ENCODE measurements at regions not wholly inside any gene's neighbourhood (a gene's known extent, or its start where the extent isn't known, plus 50 kb on each side); places are given as distances from the start of the nearest gene placed in this dataset.

DNA sequence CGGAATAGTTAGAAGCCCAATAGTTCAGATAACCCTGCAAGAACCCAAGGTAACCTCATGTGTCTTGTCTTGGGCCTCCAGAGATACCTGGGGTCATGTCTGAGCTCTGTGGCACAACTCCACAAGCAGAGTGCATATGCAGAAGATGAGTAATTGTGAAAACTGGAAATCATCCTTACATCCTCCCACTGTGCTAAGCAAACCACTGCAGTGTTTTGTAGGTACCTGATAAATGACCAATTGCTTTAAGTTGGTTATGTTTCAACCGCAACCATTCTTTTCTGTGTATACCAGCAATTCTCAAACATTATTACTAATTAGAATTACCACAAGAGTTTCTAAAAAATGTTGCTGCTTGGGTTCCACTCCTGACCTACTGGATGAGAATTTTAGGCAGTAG, 73.2 kb downstream of the CBLL2 start:
- TF ChIP-seq, protein P1, sequence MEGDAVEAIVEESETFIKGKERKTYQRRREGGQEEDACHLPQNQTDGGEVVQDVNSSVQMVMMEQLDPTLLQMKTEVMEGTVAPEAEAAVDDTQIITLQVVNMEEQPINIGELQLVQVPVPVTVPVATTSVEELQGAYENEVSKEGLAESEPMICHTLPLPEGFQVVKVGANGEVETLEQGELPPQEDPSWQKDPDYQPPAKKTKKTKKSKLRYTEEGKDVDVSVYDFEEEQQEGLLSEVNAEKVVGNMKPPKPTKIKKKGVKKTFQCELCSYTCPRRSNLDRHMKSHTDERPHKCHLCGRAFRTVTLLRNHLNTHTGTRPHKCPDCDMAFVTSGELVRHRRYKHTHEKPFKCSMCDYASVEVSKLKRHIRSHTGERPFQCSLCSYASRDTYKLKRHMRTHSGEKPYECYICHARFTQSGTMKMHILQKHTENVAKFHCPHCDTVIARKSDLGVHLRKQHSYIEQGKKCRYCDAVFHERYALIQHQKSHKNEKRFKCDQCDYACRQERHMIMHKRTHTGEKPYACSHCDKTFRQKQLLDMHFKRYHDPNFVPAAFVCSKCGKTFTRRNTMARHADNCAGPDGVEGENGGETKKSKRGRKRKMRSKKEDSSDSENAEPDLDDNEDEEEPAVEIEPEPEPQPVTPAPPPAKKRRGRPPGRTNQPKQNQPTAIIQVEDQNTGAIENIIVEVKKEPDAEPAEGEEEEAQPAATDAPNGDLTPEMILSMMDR (IDR thresholded peaks at IDR 0.05): no peak
- Histone ChIP-seq H3K27ac (no peak overlapping the region), H3K4me3 (no peak overlapping the region), H3K9me3 (no peaks in the 10 kb centered on the region), H3K27me3 (no peaks in the 10 kb centered on the region), H3K4me1 (no peaks in the 10 kb centered on the region), H3K36me3 (no peaks in the 10 kb centered on the region)
- intact Hi-C loops (cut with DNase I): no loop called here
- no peak for DNase-seq (ENCODE audit: low spot score in 2 of 2)

DNA sequence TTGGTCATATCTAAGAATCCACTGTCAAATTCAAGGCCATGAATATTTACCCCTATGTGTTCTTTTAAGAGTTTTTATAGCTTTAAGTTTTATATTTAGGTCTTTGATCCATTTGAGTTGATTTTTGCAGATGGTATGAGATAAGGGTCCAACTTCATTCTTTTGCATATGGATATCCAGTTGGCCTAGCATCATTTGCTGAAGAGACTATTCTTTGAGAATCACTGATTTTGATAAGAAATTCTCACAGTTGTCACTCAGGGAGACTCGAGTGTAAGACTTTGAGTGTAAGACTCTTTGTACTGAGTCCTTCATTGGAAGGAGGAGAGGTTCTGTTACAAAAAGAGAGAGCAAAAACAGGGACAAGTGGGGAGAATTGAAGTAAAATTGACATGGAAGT, 74.8 kb downstream of the CBLL2 start:
- intact Hi-C loops (cut with DNase I): no loop called here
- H3K9me3 ChIP-seq: no peaks in the 10 kb centered on the region

DNA sequence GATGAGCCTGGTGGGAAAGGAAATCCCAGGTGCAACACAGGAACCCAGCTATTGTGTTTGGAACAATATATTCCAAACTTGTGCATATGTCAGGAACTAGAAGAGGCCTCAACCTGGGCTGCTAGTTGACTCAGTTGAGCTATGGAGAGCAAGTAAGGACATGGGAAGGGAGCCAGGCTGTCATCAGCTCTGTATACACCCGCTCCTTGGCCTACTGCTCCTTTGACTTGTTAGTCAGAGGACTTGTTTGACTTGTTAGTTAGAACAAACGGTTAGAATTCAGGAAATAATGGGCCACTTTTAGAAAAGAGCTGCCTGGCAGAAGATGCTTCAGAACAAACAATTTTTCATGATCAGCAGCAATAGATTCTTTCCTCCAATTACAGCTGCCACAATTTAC, 76.4 kb downstream of the CBLL2 start:
- no peaks in the 10 kb centered on the region for H3K9me3 ChIP-seq
- H3K4me1 ChIP-seq: no peaks in the 10 kb centered on the region
- no peaks in the 10 kb centered on the region for H3K27me3 ChIP-seq
- no peaks in the 10 kb centered on the region for H3K36me3 ChIP-seq
- no peak for DNase-seq (ENCODE audit: low spot score in 2 of 2)
- no peak overlapping the region for H3K27ac ChIP-seq
- no peak overlapping the region for H3K4me3 ChIP-seq
- intact Hi-C loops (cut with DNase I): no loop called here
- TF ChIP-seq, protein P1 (IDR thresholded peaks at IDR 0.05): no peak

More for the DNA sequence above, 74.8 kb downstream of the CBLL2 start:
- no peak overlapping the region for H3K27ac ChIP-seq
- H3K4me3 ChIP-seq: no peak overlapping the region
- no peak for DNase-seq (ENCODE audit: low spot score in 2 of 2)
- H3K36me3 ChIP-seq: no peaks in the 10 kb centered on the region
- TF ChIP-seq, protein P1 (IDR thresholded peaks at IDR 0.05): no peak
- no peaks in the 10 kb centered on the region for H3K4me1 ChIP-seq
- H3K27me3 ChIP-seq: no peaks in the 10 kb centered on the region

DNA sequence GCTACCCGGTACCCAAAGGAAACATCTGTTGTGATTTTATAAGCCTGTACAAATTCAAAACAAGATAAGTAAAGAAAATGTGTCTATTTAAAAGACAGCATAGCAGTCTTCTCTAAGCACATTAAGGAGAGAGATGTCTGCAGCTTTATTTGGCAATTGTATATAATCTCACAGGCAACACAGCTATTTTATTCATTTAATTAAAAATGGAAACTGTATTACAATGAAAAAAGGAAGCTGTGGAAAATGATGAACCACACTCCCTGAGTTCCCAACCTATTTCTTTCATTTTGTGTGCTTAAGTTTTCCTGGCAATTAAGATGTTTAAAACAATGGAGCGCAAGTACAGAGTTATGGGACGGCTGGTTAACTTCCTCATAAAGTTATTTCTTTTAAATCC, 78.4 kb downstream of the CBLL2 start:
- H3K36me3 ChIP-seq: no peaks in the 10 kb centered on the region
- H3K9me3 ChIP-seq: no peaks in the 10 kb centered on the region
- H3K4me1 ChIP-seq: no peaks in the 10 kb centered on the region
- no peak overlapping the region for H3K27ac ChIP-seq
- intact Hi-C loops (cut with DNase I): no loop called here
- H3K27me3 ChIP-seq: no peaks in the 10 kb centered on the region
- no peak overlapping the region for H3K4me3 ChIP-seq
- TF ChIP-seq, protein P1 (IDR thresholded peaks at IDR 0.05): no peak
- no peak for DNase-seq (ENCODE audit: low spot score in 2 of 2)

DNA sequence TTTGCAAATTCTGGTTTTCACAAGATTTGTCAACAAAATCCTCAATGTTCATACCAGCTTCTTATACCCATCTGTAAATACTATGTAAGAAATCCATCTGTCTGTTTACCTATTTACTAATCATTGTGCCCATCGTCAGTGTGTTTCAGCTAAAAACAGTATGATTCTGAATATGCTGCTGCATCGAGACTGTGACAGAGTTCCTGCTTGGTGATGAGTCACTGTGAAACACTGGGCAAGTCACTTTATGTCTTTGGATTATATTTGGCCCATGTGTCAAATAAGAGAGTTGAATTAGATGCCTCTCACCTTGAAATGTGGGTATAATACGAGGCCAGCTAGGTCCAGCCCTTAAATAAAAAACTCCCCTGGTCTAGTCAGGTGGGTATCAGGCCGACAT, 79.3 kb downstream of the CBLL2 start:
- DNase-seq (ENCODE audit: low spot score in 2 of 2): no peak
- H3K4me1 ChIP-seq: no peaks in the 10 kb centered on the region
- no peak overlapping the region for H3K27ac ChIP-seq
- no peak overlapping the region for H3K4me3 ChIP-seq
- H3K36me3 ChIP-seq: no peaks in the 10 kb centered on the region
- TF ChIP-seq, protein P1 (IDR thresholded peaks at IDR 0.05): no peak
- H3K27me3 ChIP-seq: no peaks in the 10 kb centered on the region
- H3K9me3 ChIP-seq: no peaks in the 10 kb centered on the region
- intact Hi-C loops (cut with DNase I): no loop called here

DNA sequence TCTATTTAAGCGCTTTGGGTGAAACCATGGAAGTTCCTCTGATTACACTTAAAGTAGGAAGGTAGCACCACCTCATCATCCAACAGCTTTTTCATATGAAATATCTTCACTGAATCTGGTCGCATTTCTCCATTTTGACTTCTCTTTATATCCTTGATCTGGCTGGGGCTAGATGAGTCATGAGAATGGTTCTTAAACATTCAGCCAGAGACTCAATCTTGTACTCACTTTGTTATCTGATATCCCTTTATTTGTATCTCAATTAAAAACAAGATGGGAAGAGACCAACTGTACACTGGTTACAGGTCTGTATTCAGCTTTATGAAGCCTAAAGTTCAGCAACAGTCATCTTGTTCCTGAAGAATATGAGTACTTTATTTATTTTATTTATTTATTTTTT, 84.9 kb downstream of the CBLL2 start:
- intact Hi-C loops (cut with DNase I): no loop called here
- Histone ChIP-seq H3K4me3 (no peak overlapping the region), H3K36me3 (no peaks in the 10 kb centered on the region), H3K27me3 (no peaks in the 10 kb centered on the region), H3K4me1 (no peaks in the 10 kb centered on the region), H3K27ac (no peak overlapping the region), H3K9me3 (no peaks in the 10 kb centered on the region)
- no peak for DNase-seq (ENCODE audit: low spot score in 2 of 2)
- TF ChIP-seq, protein P1 (IDR thresholded peaks at IDR 0.05): no peak

All from ascending aorta (tissue), 2 donors.